PC-3 (cell line): ENCODE measurements at regions not wholly inside any gene's neighbourhood (a gene's known extent, or its start where the extent isn't known, plus 50 kb on each side); places are given as distances from the start of the nearest gene placed in this dataset.

Source experiments
- ATAC-seq: fragments of 200-7000 bp; cut with Tn5 transposase; 2 replicates; pipeline ENCODE4 v1.9.1; 2020; ENCODE audit warnings: mild to moderate bottlenecking, moderate library complexity
- BruUV-seq: library from RNA; stranded (reverse); fragments of 400-500 nt; replicated peaks from 2 replicates; lab custom pipeline; 2021; lab: Mats Ljungman, UMichigan
- CTCF ChIA-PET: fragments of 300-600 bp; sonication (Branson Sonifier 250); formaldehyde crosslinking; loops from one replicate; lab custom pipeline; 2022; ENCODE audit warnings: antibody characterized with exemption; lab: Charles Lee
- POLR2A ChIA-PET: fragments of 300-600 bp; sonication (Branson Sonifier 250); formaldehyde crosslinking; loops from one replicate; lab custom pipeline; 2022; ENCODE audit warnings: antibody characterized with exemption; ENCODE audit not compliant: unreplicated experiment; lab: Charles Lee
- DNase-seq: peaks from one replicate; pipeline ENCODE4 v3.0.0-alpha.2; 2015
- H2AFZ ChIP-seq: fragments of 300-600 bp; sonication (generic); 2 replicates; pipeline ENCODE4 v1.6.0; 2016; ENCODE audit warnings: antibody characterized with exemption, low read length
- H3F3A ChIP-seq: fragments of 300-600 bp; sonication (generic); one replicate; pipeline ENCODE4 v1.6.0; 2017; ENCODE audit warnings: antibody characterized with exemption, low read length, control low read depth, mild to moderate bottlenecking; ENCODE audit not compliant: unreplicated experiment
- H3K27ac ChIP-seq: fragments of 300-600 bp; sonication (generic); 2 replicates; pipeline ENCODE4 v1.5.1; 2016; ENCODE audit warnings: mild to moderate bottlenecking, low read length
- H3K27me3 ChIP-seq: fragments of 300-600 bp; sonication (generic); 2 replicates; pipeline ENCODE4 v1.6.1; 2016; ENCODE audit warnings: low read length, mixed read lengths
- H3K36me3 ChIP-seq: fragments of 300-600 bp; sonication (generic); 2 replicates; pipeline ENCODE4 v1.6.1; 2016; ENCODE audit warnings: low read depth, mixed run types, low read length, mixed read lengths
- H3K4me1 ChIP-seq: fragments of 300-600 bp; sonication (generic); 2 replicates; pipeline ENCODE4 v1.5.1; 2016; ENCODE audit warnings: low read length; ENCODE audit not compliant: insufficient read depth
- H3K4me2 ChIP-seq: fragments of 300-600 bp; sonication (generic); 2 replicates; pipeline ENCODE4 v1.6.0; 2016; ENCODE audit warnings: low read length
- H3K4me3 ChIP-seq: fragments of 300-600 bp; sonication (generic); 2 replicates; pipeline ENCODE4 v1.5.1; 2016; ENCODE audit warnings: mild to moderate bottlenecking, low read length, mixed read lengths
- H3K79me2 ChIP-seq: fragments of 300-600 bp; sonication (generic); 2 replicates; pipeline ENCODE4 v1.6.1; 2017; ENCODE audit warnings: low read length, mixed read lengths
- H3K9ac ChIP-seq: fragments of 300-600 bp; sonication (generic); 2 replicates; pipeline ENCODE4 v1.6.0; 2016; ENCODE audit warnings: mild to moderate bottlenecking, low read length
- H3K9me2 ChIP-seq: fragments of 300-600 bp; sonication (generic); replicated peaks from 2 replicates; pipeline ENCODE4 v1.6.1; 2016; ENCODE audit warnings: mixed run types, low read length, mixed read lengths
- H3K9me3 ChIP-seq: fragments of 300-600 bp; sonication (generic); 2 replicates; pipeline ENCODE4 v1.6.1; 2016; ENCODE audit warnings: low read length, mixed read lengths
- H4K20me1 ChIP-seq: fragments of 300-600 bp; sonication (generic); 2 replicates; pipeline ENCODE4 v1.6.1; 2016; ENCODE audit warnings: low read length, mixed read lengths
- EZH2 ChIP-seq: fragments of 300-600 bp; sonication (generic); IDR thresholded peaks from one replicate; pipeline ENCODE4 v1.6.1; 2017; ENCODE audit warnings: antibody characterized with exemption, mild to moderate bottlenecking, low read length; ENCODE audit not compliant: unreplicated experiment
- EZH2phosphoT487 ChIP-seq: fragments of 300-600 bp; sonication (generic); IDR thresholded peaks from 2 replicates; pipeline ENCODE4 v1.6.1; 2018; ENCODE audit warnings: mild to moderate bottlenecking, antibody characterized with exemption, low read length, borderline replicate concordance
- intact Hi-C: fragments of 100-400 bp; cut with micrococcal nuclease; formaldehyde crosslinking; loops from 2 replicates; pipeline ENCODE4 v1.9.0; 2023
- TF ChIP-seq, protein P1 (sequence below): fragments of 300-600 bp; sonication (generic); conservative IDR thresholded peaks from 2 replicates; pipeline ENCODE4 v1.5.1; 2017; ENCODE audit warnings: antibody characterized with exemption, low read depth, mild to moderate bottlenecking, low read length

DNA sequence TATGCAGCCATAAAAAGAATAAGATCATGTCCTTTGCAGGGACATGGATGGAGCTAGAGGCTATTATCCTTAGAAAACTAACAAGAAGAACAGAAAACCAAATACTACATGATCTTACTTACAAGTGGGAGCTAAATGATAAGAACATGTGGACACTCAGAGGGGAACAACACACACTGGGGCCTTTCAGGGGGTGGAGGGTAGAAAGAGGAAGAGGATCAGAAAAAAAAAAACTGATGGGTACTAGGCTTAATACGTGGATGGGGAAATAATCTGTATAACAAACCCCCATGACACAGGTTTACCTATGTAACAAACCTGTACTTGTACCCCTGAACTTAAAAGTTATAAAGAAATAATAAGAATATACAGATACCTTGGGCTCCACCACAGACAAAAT is 514.2 kb downstream of the ARL4A start:
- ATAC-seq (no peak), DNase-seq (no peak)
- no peak overlapping the region for H3K9ac ChIP-seq
- BruUV-seq, result no TSS peak
- peaks cover 24% of the 10 kb centered on the region for H3K4me1 ChIP-seq
- TF ChIP-seq, protein P1, sequence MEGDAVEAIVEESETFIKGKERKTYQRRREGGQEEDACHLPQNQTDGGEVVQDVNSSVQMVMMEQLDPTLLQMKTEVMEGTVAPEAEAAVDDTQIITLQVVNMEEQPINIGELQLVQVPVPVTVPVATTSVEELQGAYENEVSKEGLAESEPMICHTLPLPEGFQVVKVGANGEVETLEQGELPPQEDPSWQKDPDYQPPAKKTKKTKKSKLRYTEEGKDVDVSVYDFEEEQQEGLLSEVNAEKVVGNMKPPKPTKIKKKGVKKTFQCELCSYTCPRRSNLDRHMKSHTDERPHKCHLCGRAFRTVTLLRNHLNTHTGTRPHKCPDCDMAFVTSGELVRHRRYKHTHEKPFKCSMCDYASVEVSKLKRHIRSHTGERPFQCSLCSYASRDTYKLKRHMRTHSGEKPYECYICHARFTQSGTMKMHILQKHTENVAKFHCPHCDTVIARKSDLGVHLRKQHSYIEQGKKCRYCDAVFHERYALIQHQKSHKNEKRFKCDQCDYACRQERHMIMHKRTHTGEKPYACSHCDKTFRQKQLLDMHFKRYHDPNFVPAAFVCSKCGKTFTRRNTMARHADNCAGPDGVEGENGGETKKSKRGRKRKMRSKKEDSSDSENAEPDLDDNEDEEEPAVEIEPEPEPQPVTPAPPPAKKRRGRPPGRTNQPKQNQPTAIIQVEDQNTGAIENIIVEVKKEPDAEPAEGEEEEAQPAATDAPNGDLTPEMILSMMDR, result no peak
- no peaks in the 10 kb centered on the region for H3K9me3 ChIP-seq
- H3K4me2 ChIP-seq, result no peak overlapping the region
- no peaks in the 10 kb centered on the region for H3K36me3 ChIP-seq
- no peaks in the 10 kb centered on the region for H3K9me2 ChIP-seq
- CTCF ChIA-PET, result interaction anchor here (0.5 to 0.6 kb wide), 2 partner anchors 43 to 501 kb away, joined by 3 read pairs; no protein-coding TSS in a partner anchor
- H3K27ac ChIP-seq, result no peak overlapping the region
- POLR2A ChIA-PET, result interaction anchor here (0.9 kb wide), 1 partner anchor 8 kb away, joined by 6 read pairs; no protein-coding TSS in a partner anchor
- H3F3A ChIP-seq, result no peaks in the 10 kb centered on the region
- no peaks in the 10 kb centered on the region for H3K27me3 ChIP-seq
- intact Hi-C loops, result no loop called here
- H2AFZ ChIP-seq, result no peak overlapping the region
- no peak overlapping the region for H3K4me3 ChIP-seq
- no peaks in the 10 kb centered on the region for H4K20me1 ChIP-seq
- no peaks in the 10 kb centered on the region for H3K79me2 ChIP-seq

DNA sequence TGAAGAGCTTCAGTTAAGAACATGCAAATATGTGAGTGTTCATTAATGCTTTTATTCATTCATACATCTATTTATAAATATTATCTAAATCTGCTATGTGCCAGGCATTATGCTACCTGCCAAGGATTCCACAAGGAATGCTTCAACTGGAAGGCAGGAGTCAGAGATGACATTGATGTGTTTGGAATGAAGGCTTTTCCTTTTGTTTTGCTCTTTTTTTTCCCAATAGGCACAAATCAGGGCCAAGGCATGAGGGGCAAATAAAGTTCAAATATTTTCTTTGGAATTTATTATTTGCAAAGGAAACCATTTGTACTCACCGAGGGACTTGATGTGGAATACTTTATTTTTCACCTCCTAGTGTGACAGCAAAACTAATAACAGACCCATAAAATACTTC is 530.3 kb downstream of the ARL4A start:
- Histone ChIP-seq H3K79me2 (no peaks in the 10 kb centered on the region), H3K27ac (no peak overlapping the region), H3K27me3 (no peaks in the 10 kb centered on the region), H3F3A (no peaks in the 10 kb centered on the region), H3K9ac (no peak overlapping the region), H3K36me3 (no peaks in the 10 kb centered on the region), H3K4me3 (no peak overlapping the region), H2AFZ (no peak overlapping the region), H3K4me2 (no peak overlapping the region), H3K4me1 (no peaks in the 10 kb centered on the region), H4K20me1 (no peaks in the 10 kb centered on the region), H3K9me3 (no peaks in the 10 kb centered on the region), H3K9me2 (no peaks in the 10 kb centered on the region)
- no TSS peak for BruUV-seq
- no peak for ATAC-seq
- intact Hi-C loops, result no loop called here
- ChIA-PET CTCF (no interaction called here), POLR2A (no interaction called here)
- no peak for DNase-seq
- TF ChIP-seq EZH2 (no peak), EZH2phosphoT487 (no peak)
- TF ChIP-seq, protein P1, result no peak

DNA sequence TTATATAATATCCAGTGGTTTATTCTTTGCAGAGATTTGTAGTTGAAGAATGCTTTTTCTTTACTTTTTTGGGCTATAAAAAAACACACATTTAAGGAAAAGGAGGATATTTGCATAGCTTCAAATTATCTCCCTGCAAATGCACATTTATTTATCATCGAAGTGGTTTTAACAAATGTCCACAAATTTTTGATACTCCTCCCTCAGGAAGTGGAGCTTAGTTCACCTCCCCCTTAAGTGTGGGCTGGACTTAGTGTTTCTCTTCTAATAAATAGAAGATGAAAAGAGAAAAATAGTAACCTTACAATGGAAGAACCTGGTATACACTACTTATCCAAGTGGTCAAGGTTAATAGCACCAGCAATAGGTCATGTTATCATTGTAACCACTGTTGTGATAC is 537.6 kb downstream of the ARL4A start:
- Histone ChIP-seq H3K27me3 (no peaks in the 10 kb centered on the region), H3K79me2 (no peaks in the 10 kb centered on the region), H3K4me3 (no peak overlapping the region), H2AFZ (no peak overlapping the region), H3K36me3 (no peaks in the 10 kb centered on the region), H4K20me1 (no peaks in the 10 kb centered on the region), H3K9me3 (no peaks in the 10 kb centered on the region), H3F3A (no peaks in the 10 kb centered on the region), H3K9ac (no peak overlapping the region), H3K27ac (no peak overlapping the region), H3K9me2 (no peaks in the 10 kb centered on the region), H3K4me1 (no peaks in the 10 kb centered on the region), H3K4me2 (no peak overlapping the region)
- CTCF ChIA-PET, result no interaction called here
- ATAC-seq (no peak), DNase-seq (no peak)
- BruUV-seq, result no TSS peak
- POLR2A ChIA-PET, result no interaction called here
- intact Hi-C loops, result no loop called here
- TF ChIP-seq, protein P1, result no peak
- TF ChIP-seq EZH2 (no peak), EZH2phosphoT487 (no peak)
